ENCODE measurements at regions not wholly inside any gene's neighbourhood (a gene's known extent, or its start where the extent isn't known, plus 50 kb on each side); places are given as distances from the start of the nearest gene placed in this dataset.

- DNase-seq (ENCODE audit: low read depth), result no peak
- no peak overlapping the region for H3K4me3 ChIP-seq (ENCODE audit: low read depth, low read length)
- TF ChIP-seq, protein P1, sequence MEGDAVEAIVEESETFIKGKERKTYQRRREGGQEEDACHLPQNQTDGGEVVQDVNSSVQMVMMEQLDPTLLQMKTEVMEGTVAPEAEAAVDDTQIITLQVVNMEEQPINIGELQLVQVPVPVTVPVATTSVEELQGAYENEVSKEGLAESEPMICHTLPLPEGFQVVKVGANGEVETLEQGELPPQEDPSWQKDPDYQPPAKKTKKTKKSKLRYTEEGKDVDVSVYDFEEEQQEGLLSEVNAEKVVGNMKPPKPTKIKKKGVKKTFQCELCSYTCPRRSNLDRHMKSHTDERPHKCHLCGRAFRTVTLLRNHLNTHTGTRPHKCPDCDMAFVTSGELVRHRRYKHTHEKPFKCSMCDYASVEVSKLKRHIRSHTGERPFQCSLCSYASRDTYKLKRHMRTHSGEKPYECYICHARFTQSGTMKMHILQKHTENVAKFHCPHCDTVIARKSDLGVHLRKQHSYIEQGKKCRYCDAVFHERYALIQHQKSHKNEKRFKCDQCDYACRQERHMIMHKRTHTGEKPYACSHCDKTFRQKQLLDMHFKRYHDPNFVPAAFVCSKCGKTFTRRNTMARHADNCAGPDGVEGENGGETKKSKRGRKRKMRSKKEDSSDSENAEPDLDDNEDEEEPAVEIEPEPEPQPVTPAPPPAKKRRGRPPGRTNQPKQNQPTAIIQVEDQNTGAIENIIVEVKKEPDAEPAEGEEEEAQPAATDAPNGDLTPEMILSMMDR (conservative IDR thresholded peaks at IDR 0.05; ENCODE audit: low read depth, low read length), result no peak
Observed at GRCh38 chr4:18641334-18641733, 619.8 kb upstream of the LCORL start.

GRCh38 chr4:18638031-18638430 is 616.5 kb upstream of the LCORL start:
- no peak overlapping the region for H3K4me3 ChIP-seq (ENCODE audit: low read depth, low read length)
- TF ChIP-seq, protein P1 (conservative IDR thresholded peaks at IDR 0.05; ENCODE audit: low read depth, low read length), result no peak
- no peak for DNase-seq (ENCODE audit: low read depth)

- DNase-seq (ENCODE audit: low read depth), result no peak
- TF ChIP-seq, protein P1 (conservative IDR thresholded peaks at IDR 0.05; ENCODE audit: low read depth, low read length), result no peak
- H3K4me3 ChIP-seq (ENCODE audit: low read depth, low read length), result no peak overlapping the region
Observed at GRCh38 chr4:18636001-18636585, 614.5 kb upstream of the LCORL start.

DNA sequence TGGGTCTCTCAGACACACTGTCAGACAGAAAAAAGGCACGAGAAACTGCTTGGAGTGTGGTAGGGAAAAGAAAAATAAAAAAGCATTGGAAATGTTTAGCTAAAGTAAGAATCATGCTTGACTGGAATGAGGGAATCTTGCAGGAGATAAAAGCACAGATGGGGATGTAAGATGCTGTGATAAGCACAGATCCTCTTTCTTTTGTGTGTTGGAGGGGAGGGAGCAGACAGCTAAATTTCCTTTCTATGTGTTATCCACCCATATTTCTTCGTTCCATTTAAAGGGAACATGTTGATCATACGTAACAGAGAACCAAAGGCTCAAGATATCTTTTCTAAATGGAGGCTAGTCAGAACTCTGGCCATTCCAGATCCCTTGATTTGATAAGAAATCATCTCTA is 614.0 kb upstream of the LCORL start:
- DNase-seq (ENCODE audit: low read depth), result no peak
- no peak overlapping the region for H3K4me3 ChIP-seq (ENCODE audit: low read depth, low read length)
- TF ChIP-seq, protein P1 (conservative IDR thresholded peaks at IDR 0.05; ENCODE audit: low read depth, low read length), result no peak

GRCh38 chr4:18631586-18631985 is 610.0 kb upstream of the LCORL start:
- no peak overlapping the region for H3K4me3 ChIP-seq (ENCODE audit: low read depth, low read length)
- TF ChIP-seq, protein P1 (conservative IDR thresholded peaks at IDR 0.05; ENCODE audit: low read depth, low read length), result no peak
- DNase-seq (ENCODE audit: low read depth), result no peak

GRCh38 chr4:18630218-18631110 is 608.9 kb upstream of the LCORL start:
- DNase-seq (ENCODE audit: low read depth), result no peak
- TF ChIP-seq, protein P1 (conservative IDR thresholded peaks at IDR 0.05; ENCODE audit: low read depth, low read length), result no peak
- no peak overlapping the region for H3K4me3 ChIP-seq (ENCODE audit: low read depth, low read length)

Measured in choroid plexus epithelial cell (primary cell).